ENCODE measurements at regions not wholly inside any gene's neighbourhood (a gene's known extent, or its start where the extent isn't known, plus 50 kb on each side); places are given as distances from the start of the nearest gene placed in this dataset.

DNA sequence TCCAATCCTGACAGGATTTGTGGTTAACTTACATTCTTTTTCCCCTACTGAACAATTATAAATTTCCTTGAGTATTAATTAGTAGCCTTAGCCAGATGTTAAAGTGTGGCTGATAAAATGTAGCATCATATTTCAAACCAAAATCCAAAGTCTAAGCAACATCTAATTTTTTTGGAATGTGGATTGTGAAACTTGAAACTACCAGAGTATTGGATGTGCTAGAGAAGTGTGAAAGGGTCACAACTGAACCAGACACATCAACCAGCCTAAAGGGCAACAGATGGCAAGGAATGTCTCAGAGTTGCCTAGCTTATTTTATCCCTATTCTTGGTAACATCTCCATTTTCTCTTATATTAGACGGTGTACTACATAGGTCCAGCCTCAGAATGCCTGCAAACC lies 153.1 kb upstream of the DCN start:
- TF ChIP-seq, protein P1, sequence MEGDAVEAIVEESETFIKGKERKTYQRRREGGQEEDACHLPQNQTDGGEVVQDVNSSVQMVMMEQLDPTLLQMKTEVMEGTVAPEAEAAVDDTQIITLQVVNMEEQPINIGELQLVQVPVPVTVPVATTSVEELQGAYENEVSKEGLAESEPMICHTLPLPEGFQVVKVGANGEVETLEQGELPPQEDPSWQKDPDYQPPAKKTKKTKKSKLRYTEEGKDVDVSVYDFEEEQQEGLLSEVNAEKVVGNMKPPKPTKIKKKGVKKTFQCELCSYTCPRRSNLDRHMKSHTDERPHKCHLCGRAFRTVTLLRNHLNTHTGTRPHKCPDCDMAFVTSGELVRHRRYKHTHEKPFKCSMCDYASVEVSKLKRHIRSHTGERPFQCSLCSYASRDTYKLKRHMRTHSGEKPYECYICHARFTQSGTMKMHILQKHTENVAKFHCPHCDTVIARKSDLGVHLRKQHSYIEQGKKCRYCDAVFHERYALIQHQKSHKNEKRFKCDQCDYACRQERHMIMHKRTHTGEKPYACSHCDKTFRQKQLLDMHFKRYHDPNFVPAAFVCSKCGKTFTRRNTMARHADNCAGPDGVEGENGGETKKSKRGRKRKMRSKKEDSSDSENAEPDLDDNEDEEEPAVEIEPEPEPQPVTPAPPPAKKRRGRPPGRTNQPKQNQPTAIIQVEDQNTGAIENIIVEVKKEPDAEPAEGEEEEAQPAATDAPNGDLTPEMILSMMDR (IDR thresholded peaks at IDR 0.05), result no peak
- no peak for TF ChIP-seq SIN3A (IDR thresholded peaks at IDR 0.05; ENCODE audit: borderline replicate concordance, insufficient read depth, low read depth, low read length)
- TF ChIP-seq TCF7L2 (IDR thresholded peaks at IDR 0.05; ENCODE audit: low read depth, low read length), result no peak
- no peak for TF ChIP-seq POLR2AphosphoS5 (IDR thresholded peaks at IDR 0.05; ENCODE audit: low read depth, low read length)
- TF ChIP-seq, protein P2, sequence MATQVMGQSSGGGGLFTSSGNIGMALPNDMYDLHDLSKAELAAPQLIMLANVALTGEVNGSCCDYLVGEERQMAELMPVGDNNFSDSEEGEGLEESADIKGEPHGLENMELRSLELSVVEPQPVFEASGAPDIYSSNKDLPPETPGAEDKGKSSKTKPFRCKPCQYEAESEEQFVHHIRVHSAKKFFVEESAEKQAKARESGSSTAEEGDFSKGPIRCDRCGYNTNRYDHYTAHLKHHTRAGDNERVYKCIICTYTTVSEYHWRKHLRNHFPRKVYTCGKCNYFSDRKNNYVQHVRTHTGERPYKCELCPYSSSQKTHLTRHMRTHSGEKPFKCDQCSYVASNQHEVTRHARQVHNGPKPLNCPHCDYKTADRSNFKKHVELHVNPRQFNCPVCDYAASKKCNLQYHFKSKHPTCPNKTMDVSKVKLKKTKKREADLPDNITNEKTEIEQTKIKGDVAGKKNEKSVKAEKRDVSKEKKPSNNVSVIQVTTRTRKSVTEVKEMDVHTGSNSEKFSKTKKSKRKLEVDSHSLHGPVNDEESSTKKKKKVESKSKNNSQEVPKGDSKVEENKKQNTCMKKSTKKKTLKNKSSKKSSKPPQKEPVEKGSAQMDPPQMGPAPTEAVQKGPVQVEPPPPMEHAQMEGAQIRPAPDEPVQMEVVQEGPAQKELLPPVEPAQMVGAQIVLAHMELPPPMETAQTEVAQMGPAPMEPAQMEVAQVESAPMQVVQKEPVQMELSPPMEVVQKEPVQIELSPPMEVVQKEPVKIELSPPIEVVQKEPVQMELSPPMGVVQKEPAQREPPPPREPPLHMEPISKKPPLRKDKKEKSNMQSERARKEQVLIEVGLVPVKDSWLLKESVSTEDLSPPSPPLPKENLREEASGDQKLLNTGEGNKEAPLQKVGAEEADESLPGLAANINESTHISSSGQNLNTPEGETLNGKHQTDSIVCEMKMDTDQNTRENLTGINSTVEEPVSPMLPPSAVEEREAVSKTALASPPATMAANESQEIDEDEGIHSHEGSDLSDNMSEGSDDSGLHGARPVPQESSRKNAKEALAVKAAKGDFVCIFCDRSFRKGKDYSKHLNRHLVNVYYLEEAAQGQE (IDR thresholded peaks at IDR 0.05; ENCODE audit: insufficient read depth in 1 of 2, low read depth in 2 of 2, low read length in 1 of 2), result no peak
